Adrenal gland (tissue), 5 donors: ENCODE measurements at regions not wholly inside any gene's neighbourhood (a gene's known extent, or its start where the extent isn't known, plus 50 kb on each side); places are given as distances from the start of the nearest gene placed in this dataset.

Experiments
- CTCF ChIP-seq, 6 experiments: fragments of 450-650 bp in 4 of 6; fragments of 200-600 bp in 2 of 6; sonication (generic) in 1 of 6; IDR thresholded peaks; 1 replicate in 5 of 6; 2 replicates in 1 of 6; pipeline versions ENCODE4 v1.5.1 to v1.8.0; 2016 to 2021; ENCODE audit warnings: antibody characterized with exemption in 6 of 6, mild to moderate bottlenecking in 2 of 6, moderate library complexity in 1 of 6
- POLR2A ChIP-seq, 2 donors: fragments of 450-650 bp; IDR thresholded peaks; one replicate each; pipeline ENCODE4 v1.6.1; 2017; ENCODE audit warnings: antibody characterized with exemption in 2 of 2, mild to moderate bottlenecking in 2 of 2, moderate library complexity in 1 of 2
- donor health status: DM: no; HTN: no; CAD: no.

DNA sequence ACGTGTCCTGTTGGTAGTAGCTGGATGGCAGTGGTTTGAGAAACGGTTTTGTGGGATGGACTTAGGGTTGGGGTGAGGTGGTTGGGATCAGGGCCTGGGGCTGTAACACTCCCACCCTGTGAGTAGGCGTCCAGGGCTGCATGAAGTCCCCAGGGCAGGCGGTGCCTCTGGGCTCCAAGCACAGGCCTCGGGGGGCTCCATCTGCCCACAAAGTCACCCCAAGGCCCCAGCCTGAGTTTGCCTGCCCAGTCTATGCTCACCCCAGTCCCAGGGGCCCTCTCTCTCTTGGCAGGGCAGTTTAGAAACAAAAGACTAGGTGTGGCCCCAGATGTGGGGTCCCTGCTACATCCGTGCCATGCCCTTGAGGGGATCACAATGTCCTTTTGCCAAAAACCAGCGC, 86.9 kb upstream of the PRR23E start:
- no peak for TF ChIP-seq CTCF (IDR thresholded peaks at IDR 0.05)
- no peak for TF ChIP-seq POLR2A (IDR thresholded peaks at IDR 0.05)
